Body of pancreas (tissue), 4 donors: ENCODE measurements at regions not wholly inside any gene's neighbourhood (a gene's known extent, or its start where the extent isn't known, plus 50 kb on each side); places are given as distances from the start of the nearest gene placed in this dataset.

Source experiments
- CTCF ChIP-seq, 7 experiments: fragments of 450-650 bp in 4 of 7; fragments of 200-600 bp in 3 of 7; sonication (generic) in 3 of 7; IDR thresholded peaks; one replicate each; pipeline ENCODE4 v1.5.1; 2016 to 2019; ENCODE audit warnings: antibody characterized with exemption in 7 of 7
- POLR2A ChIP-seq, 3 donors: fragments of 450-650 bp; IDR thresholded peaks; one replicate each; pipeline ENCODE4 v1.6.1; 2016; ENCODE audit warnings: antibody characterized with exemption in 3 of 3, mild to moderate bottlenecking in 2 of 3

- TF ChIP-seq CTCF (IDR thresholded peaks at IDR 0.05), result no peak
- TF ChIP-seq POLR2A (IDR thresholded peaks at IDR 0.05), result no peak
These were observed 264.0 kb downstream of the KLF13 start for GRCh38 chr15:31590609-31591008.
